ENCODE measurements at regions not wholly inside any gene's neighbourhood (a gene's known extent, or its start where the extent isn't known, plus 50 kb on each side); places are given as distances from the start of the nearest gene placed in this dataset.

DNA sequence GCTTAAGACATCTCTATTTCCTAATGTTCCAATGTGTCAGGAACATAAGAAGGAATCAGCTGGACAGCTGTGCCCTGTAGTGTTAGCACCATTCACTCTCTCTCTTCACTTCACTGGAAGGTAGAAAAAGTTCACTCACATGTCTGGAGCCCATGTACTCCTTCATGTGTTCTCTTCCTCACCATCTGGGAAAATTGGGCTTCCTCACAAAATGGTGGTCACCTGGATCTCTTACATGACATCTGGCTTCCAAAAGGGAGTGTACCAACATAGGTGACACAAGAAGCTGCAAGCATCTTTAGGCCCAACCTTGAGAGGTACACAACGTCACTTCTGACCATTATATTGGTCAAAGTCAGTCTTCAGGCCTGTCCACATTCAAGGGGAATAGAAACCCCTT is 882.6 kb downstream of the LTN1 start:
- no peak for DNase-seq (ENCODE audit: extremely low read depth, low read depth)
- H3K4me3 ChIP-seq (replicated peaks; ENCODE audit: low read depth, low read length): no peak overlapping the region
- TF ChIP-seq, protein P1, sequence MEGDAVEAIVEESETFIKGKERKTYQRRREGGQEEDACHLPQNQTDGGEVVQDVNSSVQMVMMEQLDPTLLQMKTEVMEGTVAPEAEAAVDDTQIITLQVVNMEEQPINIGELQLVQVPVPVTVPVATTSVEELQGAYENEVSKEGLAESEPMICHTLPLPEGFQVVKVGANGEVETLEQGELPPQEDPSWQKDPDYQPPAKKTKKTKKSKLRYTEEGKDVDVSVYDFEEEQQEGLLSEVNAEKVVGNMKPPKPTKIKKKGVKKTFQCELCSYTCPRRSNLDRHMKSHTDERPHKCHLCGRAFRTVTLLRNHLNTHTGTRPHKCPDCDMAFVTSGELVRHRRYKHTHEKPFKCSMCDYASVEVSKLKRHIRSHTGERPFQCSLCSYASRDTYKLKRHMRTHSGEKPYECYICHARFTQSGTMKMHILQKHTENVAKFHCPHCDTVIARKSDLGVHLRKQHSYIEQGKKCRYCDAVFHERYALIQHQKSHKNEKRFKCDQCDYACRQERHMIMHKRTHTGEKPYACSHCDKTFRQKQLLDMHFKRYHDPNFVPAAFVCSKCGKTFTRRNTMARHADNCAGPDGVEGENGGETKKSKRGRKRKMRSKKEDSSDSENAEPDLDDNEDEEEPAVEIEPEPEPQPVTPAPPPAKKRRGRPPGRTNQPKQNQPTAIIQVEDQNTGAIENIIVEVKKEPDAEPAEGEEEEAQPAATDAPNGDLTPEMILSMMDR (IDR thresholded peaks at IDR 0.05; ENCODE audit: low read depth, low read length, missing control alignments): no peak

DNA sequence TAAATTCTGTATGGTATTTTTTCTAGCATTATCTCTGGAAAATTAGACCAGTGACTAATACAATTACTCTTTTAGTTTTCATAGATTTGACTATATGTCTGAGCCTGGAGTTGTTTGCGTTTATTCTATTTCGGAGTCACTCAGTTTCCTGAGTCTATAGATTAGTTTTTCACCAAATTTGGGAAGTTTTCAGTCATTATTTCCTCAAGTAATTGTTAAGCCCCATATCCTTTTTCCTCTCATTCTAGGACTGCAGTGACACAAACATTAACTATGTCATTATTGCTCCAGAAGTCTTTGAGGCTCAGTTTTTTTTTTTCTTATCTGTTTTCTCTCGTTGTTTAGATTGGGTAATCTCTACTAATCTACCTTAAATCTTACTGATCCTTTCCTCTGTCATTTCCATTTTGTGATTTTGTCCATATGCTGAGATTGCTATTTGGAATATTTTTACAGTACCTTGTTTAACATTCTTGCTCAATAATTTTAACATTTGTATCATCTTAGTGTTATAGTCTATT is 886.2 kb downstream of the LTN1 start:
- DNase-seq (ENCODE audit: extremely low read depth, low read depth): no peak
- TF ChIP-seq, protein P1 (IDR thresholded peaks at IDR 0.05; ENCODE audit: low read depth, low read length, missing control alignments): no peak
- no peak overlapping the region for H3K4me3 ChIP-seq (replicated peaks; ENCODE audit: low read depth, low read length)

DNA sequence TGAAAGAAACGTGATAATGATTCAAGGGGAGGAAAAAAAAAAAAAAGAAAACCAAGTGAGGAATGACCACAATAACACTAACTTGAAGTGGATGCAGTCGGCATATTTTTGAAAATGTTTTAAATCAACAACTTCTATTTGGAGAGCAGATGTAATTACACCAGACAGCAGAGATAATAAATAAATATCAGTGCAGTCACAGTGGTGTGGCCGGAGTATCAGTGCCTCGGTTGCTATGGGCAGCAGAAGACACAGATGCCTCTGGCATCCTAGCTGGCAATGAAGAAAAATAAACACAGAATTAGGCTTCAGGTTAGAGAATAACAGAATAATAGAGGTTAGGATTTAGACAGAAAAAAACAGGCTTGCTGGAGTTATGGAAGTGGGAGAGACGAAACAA is 888.3 kb downstream of the LTN1 start:
- TF ChIP-seq, protein P1 (IDR thresholded peaks at IDR 0.05; ENCODE audit: low read depth, low read length, missing control alignments): no peak
- no peak overlapping the region for H3K4me3 ChIP-seq (replicated peaks; ENCODE audit: low read depth, low read length)
- DNase-seq (ENCODE audit: extremely low read depth, low read depth): no peak

DNA sequence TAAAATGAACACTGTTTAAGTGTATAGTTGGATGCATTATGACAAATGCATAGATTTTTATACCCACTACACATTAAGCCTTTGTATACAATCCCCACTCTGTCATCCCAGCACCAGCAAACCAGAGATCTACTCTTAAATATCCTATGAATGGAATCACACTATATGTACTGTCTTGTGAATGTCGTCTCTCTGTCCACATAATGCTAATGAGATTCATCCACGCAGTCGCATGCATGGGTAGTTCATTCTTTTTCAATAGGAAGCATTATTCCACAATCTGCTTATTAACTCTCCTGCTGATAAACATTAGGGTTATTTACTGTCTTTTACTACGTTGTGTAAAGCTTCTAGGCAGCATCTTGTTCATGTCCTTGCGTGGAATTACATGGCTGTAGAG is 892.3 kb downstream of the LTN1 start:
- TF ChIP-seq, protein P1 (IDR thresholded peaks at IDR 0.05; ENCODE audit: low read depth, low read length, missing control alignments): no peak
- DNase-seq (ENCODE audit: extremely low read depth, low read depth): no peak
- H3K4me3 ChIP-seq (replicated peaks; ENCODE audit: low read depth, low read length): no peak overlapping the region

DNA sequence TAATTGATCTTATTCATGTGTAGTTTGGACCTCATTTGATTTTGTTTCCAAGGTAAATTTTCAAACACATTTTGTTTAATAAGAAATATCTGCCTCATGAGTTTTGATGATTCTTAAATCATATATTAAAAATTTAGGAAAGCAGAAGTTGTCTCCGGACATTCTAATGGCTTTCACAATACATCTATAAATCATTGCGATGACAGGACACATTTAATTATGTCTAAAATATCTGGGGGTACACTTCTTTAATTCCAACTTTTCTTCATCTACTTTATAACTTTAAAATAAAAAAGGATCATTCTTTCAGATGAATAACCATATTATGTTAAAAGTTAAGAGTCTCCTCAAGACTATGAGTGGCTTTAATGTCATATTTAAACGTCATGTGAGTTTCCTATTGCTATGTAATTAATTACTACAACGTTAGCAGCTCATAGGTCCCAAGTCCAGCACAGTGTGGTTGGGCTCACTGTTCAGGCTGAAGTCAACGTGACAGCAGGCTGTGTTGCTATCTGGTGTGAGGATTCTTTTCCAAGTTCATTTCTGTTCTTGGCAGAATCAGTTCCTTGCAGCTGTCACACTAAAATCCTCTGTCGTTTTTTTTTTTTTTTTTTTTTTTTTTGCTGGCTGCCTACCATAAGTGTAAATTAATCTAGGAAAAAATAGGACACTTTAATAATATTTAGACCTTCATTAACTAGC is 893.5 kb downstream of the LTN1 start:
- DNase-seq (ENCODE audit: extremely low read depth, low read depth): no peak
- no peak overlapping the region for H3K4me3 ChIP-seq (replicated peaks; ENCODE audit: low read depth, low read length)
- TF ChIP-seq, protein P1 (IDR thresholded peaks at IDR 0.05; ENCODE audit: low read depth, low read length, missing control alignments): no peak

DNA sequence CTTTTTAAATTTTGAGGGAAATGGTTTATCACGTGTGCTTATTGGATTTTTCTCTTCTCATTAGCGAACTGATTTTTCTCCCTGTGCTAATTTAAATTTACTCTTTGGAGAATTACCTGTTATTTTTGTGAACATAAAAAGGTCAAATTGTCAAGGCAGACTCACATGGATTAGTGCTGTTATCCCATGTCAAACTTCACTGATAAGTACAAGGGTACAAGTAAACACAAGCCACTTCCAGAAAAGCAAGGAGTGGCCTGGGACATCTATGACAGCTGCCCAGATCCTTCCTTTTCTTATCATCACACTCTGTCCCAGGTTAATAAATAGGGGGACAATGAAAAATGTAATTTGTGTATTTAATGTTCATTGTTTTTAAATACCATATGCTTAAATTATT is 901.2 kb downstream of the LTN1 start:
- TF ChIP-seq, protein P1 (IDR thresholded peaks at IDR 0.05; ENCODE audit: low read depth, low read length, missing control alignments): no peak
- DNase-seq (ENCODE audit: extremely low read depth, low read depth): no peak
- no peak overlapping the region for H3K4me3 ChIP-seq (replicated peaks; ENCODE audit: low read depth, low read length)

DNA sequence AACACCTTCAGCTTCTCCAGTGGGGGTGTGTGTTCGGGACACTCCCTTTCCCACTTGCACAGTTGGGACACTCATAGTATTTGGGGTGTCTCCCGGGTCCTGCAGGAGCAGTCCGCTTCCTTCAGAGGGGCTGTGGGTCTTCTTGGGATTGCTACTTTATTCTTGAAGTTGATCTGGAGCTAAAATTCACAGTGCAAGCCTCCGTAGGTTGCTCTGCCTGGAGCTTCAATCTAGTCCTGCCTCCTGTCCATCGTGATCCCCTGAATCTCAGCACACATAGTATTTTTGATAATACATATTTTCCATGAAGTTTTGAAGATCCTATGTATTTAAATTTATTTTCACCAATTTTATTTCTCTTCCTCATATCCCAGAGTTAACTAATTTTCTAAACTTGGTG is 902.1 kb downstream of the LTN1 start:
- TF ChIP-seq, protein P1 (IDR thresholded peaks at IDR 0.05; ENCODE audit: low read depth, low read length, missing control alignments): no peak
- no peak for DNase-seq (ENCODE audit: extremely low read depth, low read depth)
- H3K4me3 ChIP-seq (replicated peaks; ENCODE audit: low read depth, low read length): no peak overlapping the region

All from HFF-Myc (cell line).